Left lung (tissue), 4 donors: ENCODE measurements at regions not wholly inside any gene's neighbourhood (a gene's known extent, or its start where the extent isn't known, plus 50 kb on each side); places are given as distances from the start of the nearest gene placed in this dataset.

Experiments
- ATAC-seq: fragments of 200-7000 bp; cut with Tn5 transposase; one replicate; pipeline ENCODE4 v1.9.1; 2020; ENCODE audit warnings: moderate library complexity
- DNase-seq, 4 donors: peaks; one replicate each; pipeline ENCODE4 v3.0.0-alpha.2; 2013 to 2020
- H3K27ac ChIP-seq, 2 donors: fragments of 200-600 bp; sonication (generic) in 1 of 2; one replicate each; pipeline versions ENCODE4 v1.5.0 to v1.8.0; 2020 to 2021
- H3K27me3 ChIP-seq, 2 donors: fragments of 200-600 bp; sonication (generic) in 1 of 2; one replicate each; pipeline versions ENCODE4 v1.5.0 to v1.8.0; 2020 to 2021
- H3K36me3 ChIP-seq, 2 donors: fragments of 200-600 bp; sonication (generic) in 1 of 2; one replicate each; pipeline versions ENCODE4 v1.5.0 to v1.8.0; 2020 to 2021
- H3K4me1 ChIP-seq, 2 donors: fragments of 200-600 bp; one replicate each; pipeline ENCODE4 v1.8.0; 2021
- H3K4me3 ChIP-seq, 2 donors: fragments of 200-600 bp; sonication (generic) in 1 of 2; one replicate each; pipeline versions ENCODE4 v1.5.0 to v1.8.0; 2020 to 2021; ENCODE audit warnings: mild to moderate bottlenecking in 1 of 2
- H3K9me3 ChIP-seq, 2 donors: fragments of 200-600 bp; sonication (generic) in 1 of 2; one replicate each; pipeline versions ENCODE4 v1.5.0 to v1.8.0; 2020 to 2021
- CTCF ChIP-seq, 2 donors: fragments of 200-600 bp; sonication (generic) in 1 of 2; IDR thresholded peaks; one replicate each; pipeline versions ENCODE4 v1.5.0 to v1.8.0; 2021; ENCODE audit warnings: antibody characterized with exemption in 2 of 2
- intact Hi-C, 2 donors: fragments of 100-400 bp; cut with DNase I; formaldehyde crosslinking; loops; one replicate each; pipeline versions ENCODE4 v1.11.2 to v1.14.2; 2022
- donor health status: DM: no; HTN: yes; CAD: no.
- donor health status: DM: no; HTN: no; CAD: no.

GRCh38 chr5:86374611-86375010 is 243.1 kb upstream of the COX7C start:
- H3K27me3 ChIP-seq: no peaks in the 10 kb centered on the region
- H3K4me3 ChIP-seq: no peak overlapping the region
- TF ChIP-seq CTCF (IDR thresholded peaks at IDR 0.05): no peak
- ATAC-seq: no peak
- H3K36me3 ChIP-seq: no peaks in the 10 kb centered on the region
- intact Hi-C loops: no loop called here
- no peaks in the 10 kb centered on the region for H3K4me1 ChIP-seq
- H3K27ac ChIP-seq: no peak overlapping the region
- DNase-seq: no peak
- no peaks in the 10 kb centered on the region for H3K9me3 ChIP-seq

- DNase-seq (no peak), ATAC-seq (no peak)
- no peaks in the 10 kb centered on the region for H3K9me3 ChIP-seq
- H3K27me3 ChIP-seq: no peaks in the 10 kb centered on the region
- H3K27ac ChIP-seq: no peak overlapping the region
- H3K36me3 ChIP-seq: no peaks in the 10 kb centered on the region
- H3K4me3 ChIP-seq: no peak overlapping the region
- H3K4me1 ChIP-seq: no peaks in the 10 kb centered on the region
- intact Hi-C loops: no loop called here
- TF ChIP-seq CTCF (IDR thresholded peaks at IDR 0.05): no peak
These were observed 241.5 kb upstream of the COX7C start for GRCh38 chr5:86376214-86376613.

- Histone ChIP-seq H3K36me3 (no peaks in the 10 kb centered on the region), H3K9me3 (no peaks in the 10 kb centered on the region), H3K4me3 (no peak overlapping the region), H3K27me3 (no peaks in the 10 kb centered on the region), H3K4me1 (no peaks in the 10 kb centered on the region), H3K27ac (no peak overlapping the region)
- no peak for ATAC-seq
- no peak for DNase-seq
- TF ChIP-seq CTCF (IDR thresholded peaks at IDR 0.05): no peak
- intact Hi-C loops: no loop called here
These were observed 214.6 kb upstream of the COX7C start for GRCh38 chr5:86403190-86403589.

- DNase-seq: no peak
- no peaks in the 10 kb centered on the region for H3K27me3 ChIP-seq
- H3K4me3 ChIP-seq: no peak overlapping the region
- intact Hi-C loops: no loop called here
- no peak for TF ChIP-seq CTCF (IDR thresholded peaks at IDR 0.05)
- H3K9me3 ChIP-seq: no peaks in the 10 kb centered on the region
- H3K27ac ChIP-seq: no peak overlapping the region
- H3K36me3 ChIP-seq: no peaks in the 10 kb centered on the region
- no peak for ATAC-seq
- no peaks in the 10 kb centered on the region for H3K4me1 ChIP-seq
These were observed 213.5 kb upstream of the COX7C start for GRCh38 chr5:86404256-86404655.

- no peak for TF ChIP-seq CTCF (IDR thresholded peaks at IDR 0.05)
- Histone ChIP-seq H3K4me3 (no peak overlapping the region), H3K27ac (no peak overlapping the region), H3K36me3 (no peaks in the 10 kb centered on the region), H3K27me3 (no peaks in the 10 kb centered on the region), H3K4me1 (no peaks in the 10 kb centered on the region), H3K9me3 (no peaks in the 10 kb centered on the region)
- ATAC-seq (no peak), DNase-seq (no peak)
- intact Hi-C loops: no loop called here
These were observed 210.0 kb upstream of the COX7C start for GRCh38 chr5:86407711-86408110.
